GM10248 (cell line): ENCODE measurements at regions not wholly inside any gene's neighbourhood (a gene's known extent, or its start where the extent isn't known, plus 50 kb on each side); places are given as distances from the start of the nearest gene placed in this dataset.
"Not testable (repeated sequence)": the region's sequence is repeated elsewhere in the genome, so short reads cannot be mapped to it uniquely, and the experiment has no call there.

Source experiments
- CTCF ChIA-PET: fragments of 300-600 bp; sonication (Branson Sonifier 250); formaldehyde crosslinking; extraction: SDS; loops from one replicate; lab custom pipeline; 2021; ENCODE audit warnings: antibody characterized with exemption; lab: Yijun Ruan, JAX
- POLR2A ChIA-PET: fragments of 350-650 bp; sonication (Branson Sonifier 250); formaldehyde crosslinking; extraction: SDS; loops from one replicate; lab custom pipeline; 2020; ENCODE audit warnings: antibody characterized with exemption; lab: Yijun Ruan, JAX
- DNase-seq: peaks from one replicate; pipeline ENCODE4 v3.0.0; 2012; ENCODE audit errors: extremely low spot score
- CTCF ChIP-seq: IDR thresholded peaks from 2 replicates; pipeline ENCODE4 v1.5.1; 2012; ENCODE audit warnings: mild to moderate bottlenecking, low read depth; ENCODE audit errors: extremely low read depth, missing control alignments, control extremely low read depth

- CTCF ChIA-PET, DNase-seq, POLR2A ChIA-PET: not testable (repeated sequence)
These were observed 851.1 kb upstream of the DEFB115 start for GRCh38 chr20:30406370-30406769.

- DNase-seq: no peak
- ChIA-PET POLR2A (no interaction called here), CTCF (no interaction called here)
- TF ChIP-seq CTCF: no peak
These were observed 844.5 kb upstream of the DEFB115 start for GRCh38 chr20:30412972-30413371.

- DNase-seq, CTCF ChIA-PET, POLR2A ChIA-PET: not testable (repeated sequence)
These were observed 840.1 kb upstream of the DEFB115 start for GRCh38 chr20:30417387-30417786.

GRCh38 chr20:30418378-30418777 is 839.1 kb upstream of the DEFB115 start:
- CTCF ChIA-PET, POLR2A ChIA-PET, DNase-seq: not testable (repeated sequence)

- CTCF ChIA-PET: no interaction called here
- POLR2A ChIA-PET: no interaction called here
These were observed 838.0 kb upstream of the DEFB115 start for GRCh38 chr20:30419466-30419865.

GRCh38 chr20:30419871-30420420 is 837.5 kb upstream of the DEFB115 start:
- DNase-seq, POLR2A ChIA-PET, CTCF ChIA-PET: not testable (repeated sequence)

More at GRCh38 chr20:30419466-30419865, 838.0 kb upstream of the DEFB115 start:
- DNase-seq: no peak
- no peak for TF ChIP-seq CTCF
